ENCODE measurements at regions not wholly inside any gene's neighbourhood (a gene's known extent, or its start where the extent isn't known, plus 50 kb on each side); places are given as distances from the start of the nearest gene placed in this dataset.
"Not testable (repeated sequence)": the region's sequence is repeated elsewhere in the genome, so short reads cannot be mapped to it uniquely, and the experiment has no call there.

DNA sequence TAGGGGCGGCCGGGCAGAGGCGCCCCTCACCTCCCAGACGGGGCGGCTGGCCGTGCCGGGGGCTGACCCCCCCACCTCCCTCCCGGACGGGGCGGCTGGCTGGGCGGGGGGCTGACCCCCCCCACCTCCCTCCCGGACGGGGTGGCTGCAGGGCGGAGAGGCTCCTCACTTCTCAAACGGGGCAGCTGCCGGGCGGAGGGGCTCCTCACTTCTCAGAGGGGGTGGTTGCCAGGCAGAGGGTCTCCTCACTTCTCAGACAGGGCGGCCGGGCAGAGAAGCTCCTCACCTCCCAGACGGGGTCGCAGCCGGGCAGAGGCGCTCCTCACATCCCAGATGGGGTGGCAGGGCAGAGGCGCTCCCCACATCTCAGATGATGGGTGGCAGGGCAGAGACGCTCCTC lies 836.8 kb downstream of the RAPGEF2 start:
- DNase-seq (ENCODE audit: low read depth): not testable (repeated sequence)

DNA sequence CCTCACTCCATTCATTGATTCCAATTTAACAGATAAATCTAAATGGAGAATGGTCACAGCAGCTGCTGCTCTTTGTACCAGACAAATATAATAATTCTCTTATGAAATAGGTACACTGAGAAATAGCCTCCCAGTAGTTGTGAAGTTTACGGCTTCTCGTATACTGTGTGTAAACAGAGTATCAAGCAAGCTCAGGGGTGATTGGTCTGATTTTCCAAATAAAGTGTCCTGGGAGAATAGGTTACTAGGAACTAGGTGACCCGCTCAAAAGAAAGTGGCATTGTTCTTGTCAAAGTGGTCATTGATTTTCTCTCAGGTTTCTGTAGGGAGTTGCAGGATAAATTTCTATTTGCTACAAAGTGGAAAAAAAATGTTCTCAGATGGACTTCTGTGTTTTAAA lies 838.2 kb downstream of the RAPGEF2 start:
- no peak for DNase-seq (ENCODE audit: low read depth)

DNA sequence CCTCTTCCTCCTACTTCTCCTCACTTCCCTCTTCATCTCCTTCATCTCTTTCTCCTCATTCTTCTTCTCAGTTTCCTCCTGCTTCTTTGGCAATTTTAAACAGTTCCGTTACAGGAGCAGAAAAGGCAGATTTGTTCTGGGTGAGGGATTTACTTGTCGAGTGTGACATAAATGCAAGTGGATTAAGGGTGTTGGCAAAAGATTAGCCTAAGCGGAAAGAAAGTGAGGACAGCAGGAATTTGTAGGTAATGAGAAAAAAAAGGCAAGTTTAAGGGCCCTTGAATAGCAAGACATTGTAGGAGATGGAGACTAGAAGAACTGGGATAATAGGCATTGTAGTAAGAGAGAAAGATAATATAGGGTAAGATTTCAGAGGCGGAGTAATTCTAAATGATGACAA lies 841.6 kb downstream of the RAPGEF2 start:
- no peak for DNase-seq (ENCODE audit: low read depth)

DNA sequence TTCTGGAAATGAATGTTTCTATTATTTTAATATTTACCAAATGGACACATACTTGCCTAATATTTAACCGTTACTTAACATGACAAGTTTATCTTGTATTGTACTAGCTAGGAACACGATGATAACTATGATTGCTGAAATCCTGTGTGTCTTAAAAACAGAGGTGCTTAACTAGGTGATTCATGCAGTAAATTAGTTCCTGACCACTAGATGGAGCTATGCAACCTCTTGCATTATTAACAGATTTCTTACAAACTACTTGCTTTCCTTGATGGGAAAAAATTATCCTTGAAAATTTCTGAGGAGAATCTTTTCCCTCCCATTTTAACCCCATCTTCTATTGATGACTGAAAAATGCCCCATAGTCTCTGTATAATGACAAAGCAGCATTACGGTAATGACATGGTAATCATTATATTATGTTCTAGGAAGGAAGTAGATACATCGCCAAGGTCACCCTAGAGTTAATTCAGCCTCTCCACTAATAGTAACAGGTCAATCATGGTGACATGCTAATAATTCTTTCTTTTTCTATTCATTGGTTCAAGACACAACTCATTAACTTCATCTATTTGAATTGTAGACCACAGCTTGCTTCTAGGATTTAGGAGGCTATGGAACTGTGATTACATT lies 844.2 kb downstream of the RAPGEF2 start:
- peak; percentile 8 for DNase-seq (ENCODE audit: low read depth)

- DNase-seq (ENCODE audit: low read depth): no peak
These were observed 847.8 kb downstream of the RAPGEF2 start for GRCh38 chr4:159950707-159951106.

DNA sequence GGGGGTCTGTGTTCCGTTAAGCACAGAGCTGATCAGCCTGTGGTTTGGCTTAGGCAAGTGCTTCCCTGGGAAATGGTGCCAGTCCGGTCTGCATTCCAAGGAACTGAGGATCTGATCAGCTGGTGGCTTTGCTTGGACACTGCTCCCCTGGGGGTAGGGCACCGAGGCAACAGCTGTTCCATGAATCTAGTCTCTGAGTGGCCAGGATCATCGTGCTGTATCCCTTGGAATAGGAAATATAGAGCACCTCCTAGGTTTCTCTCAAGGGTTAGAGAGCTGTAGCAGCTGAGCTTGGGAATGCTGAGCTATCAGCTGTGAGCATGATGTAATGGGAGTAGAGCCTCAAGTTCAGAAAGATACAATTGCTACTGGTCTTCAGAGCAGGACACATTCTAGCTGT lies 863.9 kb downstream of the RAPGEF2 start:
- DNase-seq (ENCODE audit: low read depth): no peak

GRCh38 chr4:159976871-159977482 lies 874.1 kb downstream of the RAPGEF2 start:
- DNase-seq (ENCODE audit: low read depth): not testable (repeated sequence)

DNA sequence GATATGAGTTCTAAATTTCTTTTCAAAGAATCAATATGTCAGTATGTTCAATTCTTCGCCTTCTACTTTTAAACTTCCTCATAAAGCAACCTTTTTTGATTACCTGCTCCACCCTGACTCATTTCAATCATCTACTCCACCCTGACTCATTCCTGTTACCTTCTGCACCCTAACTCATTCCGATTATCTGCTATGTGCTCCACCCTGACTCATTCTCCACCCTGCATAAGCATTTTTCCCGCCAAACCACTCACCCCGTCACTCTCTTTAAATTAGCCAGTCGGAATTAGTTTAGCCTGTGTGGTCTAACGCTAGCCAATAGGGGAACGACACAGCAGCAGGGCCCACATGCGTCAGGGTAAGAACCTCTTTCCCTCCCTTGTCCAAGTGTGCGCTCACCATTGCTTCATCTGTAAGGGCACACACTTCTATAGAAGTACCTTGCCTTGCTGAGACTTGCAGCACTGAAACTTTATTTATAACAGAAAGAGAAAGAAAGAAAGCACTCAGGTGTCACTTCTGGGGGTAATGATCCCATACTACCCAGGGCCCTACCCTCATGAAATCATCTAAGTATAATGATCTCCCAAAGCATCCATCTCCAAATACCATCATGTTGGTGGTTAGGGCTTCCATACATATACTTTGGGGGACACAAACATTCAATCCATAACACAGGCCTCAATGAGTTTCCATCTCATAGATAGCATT lies 875.2 kb downstream of the RAPGEF2 start:
- DNase-seq (ENCODE audit: low read depth): no peak

DNA sequence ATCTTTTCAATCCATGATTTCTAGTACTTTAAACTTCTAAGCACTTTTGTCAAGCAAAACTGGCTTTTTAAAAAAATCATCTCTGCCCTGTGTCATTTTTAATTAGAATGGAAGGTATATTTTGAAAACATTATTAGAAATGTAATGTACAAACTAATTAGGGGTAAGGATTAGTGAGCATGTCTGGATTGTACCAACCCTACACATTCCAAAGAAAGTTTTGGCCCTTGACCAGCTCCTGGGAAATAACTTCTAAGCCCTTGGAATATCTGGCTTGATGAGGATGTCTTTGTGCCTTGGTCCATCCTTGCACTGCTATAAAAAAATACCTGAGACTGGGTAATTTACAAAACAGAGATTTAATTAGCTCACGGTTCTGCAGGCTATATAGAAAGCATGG lies 876.5 kb downstream of the RAPGEF2 start:
- DNase-seq (ENCODE audit: low read depth): no peak

- no peak for DNase-seq (ENCODE audit: low read depth)
These were observed 877.1 kb downstream of the RAPGEF2 start for GRCh38 chr4:159979953-159980352.

DNA sequence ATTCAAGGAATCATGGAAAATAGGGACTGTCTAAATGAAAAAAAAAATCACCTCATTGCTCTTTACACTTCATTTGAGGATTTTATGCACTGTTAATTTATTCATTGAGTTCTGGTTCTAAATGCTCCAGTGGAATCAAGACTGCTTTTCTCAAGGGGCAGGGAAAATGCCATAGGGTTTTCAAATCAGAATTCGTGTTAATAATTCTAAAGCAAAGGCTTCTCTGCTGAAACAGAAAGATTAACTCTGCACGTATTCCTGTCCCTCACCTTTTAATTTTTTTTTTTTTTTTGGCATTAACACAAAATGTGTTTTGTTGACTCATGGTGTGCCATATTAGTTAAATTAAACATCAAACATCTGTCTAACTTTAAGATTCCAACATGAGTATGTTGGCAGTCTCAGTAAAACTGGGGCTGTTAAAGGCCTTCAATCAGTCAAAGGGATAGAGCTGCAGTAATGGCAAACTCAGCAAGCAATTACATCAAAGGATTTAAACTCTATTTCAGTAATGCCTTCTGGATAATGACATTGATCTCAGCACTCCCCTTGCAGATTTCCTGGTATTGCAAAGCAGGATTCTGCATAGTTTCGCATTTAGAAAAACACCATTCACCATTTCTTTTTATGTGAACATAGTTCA lies 878.1 kb downstream of the RAPGEF2 start:
- no peak for DNase-seq (ENCODE audit: low read depth)

- no peak for DNase-seq (ENCODE audit: low read depth)
These were observed 878.6 kb downstream of the RAPGEF2 start for GRCh38 chr4:159981469-159981856.

- DNase-seq (ENCODE audit: low read depth): no peak
These were observed 880.2 kb downstream of the RAPGEF2 start for GRCh38 chr4:159983082-159983481.

- no peak for DNase-seq (ENCODE audit: low read depth)
These were observed 907.0 kb downstream of the RAPGEF2 start for GRCh38 chr4:160009656-160010493.

- no peak for DNase-seq (ENCODE audit: low read depth)
These were observed 917.1 kb downstream of the RAPGEF2 start for GRCh38 chr4:160019936-160020335.

DNA sequence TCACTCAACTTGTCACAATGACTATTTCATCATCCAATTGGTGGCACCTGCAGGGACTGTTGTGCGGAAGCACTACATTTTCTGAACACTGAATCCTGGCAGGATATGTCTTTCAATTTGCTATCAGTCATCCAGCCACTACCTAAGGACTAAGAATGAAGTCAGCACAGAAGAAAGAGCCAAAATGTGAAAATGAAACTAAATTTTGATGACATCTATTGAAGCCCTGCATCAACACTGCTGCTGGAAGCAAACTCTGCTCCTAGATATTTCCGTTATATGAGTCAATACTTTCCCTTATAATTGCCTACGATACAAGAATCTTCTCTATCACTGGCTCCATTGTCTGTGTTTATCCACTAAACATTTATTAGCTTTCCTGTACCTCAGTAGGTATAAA lies 917.9 kb downstream of the RAPGEF2 start:
- no peak for DNase-seq (ENCODE audit: low read depth)

DNA sequence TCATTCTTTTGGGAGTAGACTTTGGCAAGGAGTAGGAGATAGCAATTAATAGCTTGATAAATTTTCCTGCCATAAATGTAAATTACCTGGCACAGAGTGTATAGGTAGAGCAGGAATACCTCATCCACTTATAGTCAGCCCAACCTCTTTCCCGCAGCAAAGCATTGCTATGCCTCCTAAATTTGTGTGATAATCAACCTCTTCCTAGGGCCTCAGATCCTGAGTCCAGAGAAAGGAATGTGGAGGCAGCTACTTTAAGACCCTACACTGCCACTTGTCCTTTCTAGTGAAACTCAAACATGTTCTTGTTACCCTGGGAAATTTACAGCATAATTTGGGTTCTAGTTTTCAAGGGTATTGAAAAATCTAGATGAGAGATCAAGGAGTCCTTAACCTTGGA lies 919.0 kb downstream of the RAPGEF2 start:
- DNase-seq (ENCODE audit: low read depth): no peak

- no peak for DNase-seq (ENCODE audit: low read depth)
These were observed 923.8 kb downstream of the RAPGEF2 start for GRCh38 chr4:160026721-160027120.

- no peak for DNase-seq (ENCODE audit: low read depth)
These were observed 931.6 kb downstream of the RAPGEF2 start for GRCh38 chr4:160034501-160034900.

- DNase-seq (ENCODE audit: low read depth): no peak
These were observed 935.7 kb downstream of the RAPGEF2 start for GRCh38 chr4:160038615-160039014.

DNA sequence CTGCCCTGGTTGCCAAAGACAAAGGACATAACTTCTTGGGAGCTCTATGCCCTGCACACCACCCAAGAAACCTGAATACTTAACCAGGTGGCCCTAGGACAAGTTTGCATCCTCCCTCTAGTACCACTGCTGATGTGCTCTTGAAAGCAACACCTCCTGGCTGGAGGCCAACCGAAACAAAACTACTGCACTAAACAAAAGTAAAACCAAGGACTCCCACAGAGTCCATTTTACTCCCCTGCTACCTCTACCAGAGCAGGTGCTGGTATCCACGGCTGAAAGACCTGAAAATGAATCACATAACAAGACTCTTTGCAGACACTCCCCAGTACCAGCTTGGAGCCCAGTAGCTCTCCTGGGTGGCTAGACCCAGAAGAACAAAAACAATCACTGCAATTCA lies 941.8 kb downstream of the RAPGEF2 start:
- DNase-seq (ENCODE audit: low read depth): no peak
